ENCODE measurements at regions not wholly inside any gene's neighbourhood (a gene's known extent, or its start where the extent isn't known, plus 50 kb on each side); places are given as distances from the start of the nearest gene placed in this dataset.

GRCh38 chr2:4693266-4693665, 989.9 kb downstream of the DCDC2C start:
- H3K9me3 ChIP-seq (ENCODE audit: insufficient read depth, low read length): no peaks in the 10 kb centered on the region
- H3K36me3 ChIP-seq (replicated peaks; ENCODE audit: low read depth, low read length): no peaks in the 10 kb centered on the region
- peaks cover 6% of the 10 kb centered on the region; the same call in 1 of the 2 replicates for H3K27me3 ChIP-seq (ENCODE audit: low read depth, low read length)
- no peak overlapping the region for H3K4me2 ChIP-seq (ENCODE audit: low read length)
- H2AFZ ChIP-seq (ENCODE audit: low read depth, low read length): no peak overlapping the region
- no peak overlapping the region for H3K27ac ChIP-seq (ENCODE audit: low read length)
- TF ChIP-seq EZH2phosphoT487 (IDR thresholded peaks at IDR 0.05; ENCODE audit: low read depth) (no peak), CTCF (IDR thresholded peaks at IDR 0.05; ENCODE audit: low read depth, low read length) (no peak)
- no peak overlapping the region for H3K4me3 ChIP-seq (ENCODE audit: low read length)
- H3K79me2 ChIP-seq (ENCODE audit: low read length): no peaks in the 10 kb centered on the region
- 0 out of 2 replicates have a peak, but pooled peaks cover 3% of the 10 kb centered on the region for H3K4me1 ChIP-seq (ENCODE audit: low read length)
- no peaks in the 10 kb centered on the region for H4K20me1 ChIP-seq (ENCODE audit: insufficient read depth, low read length)
- H3K9ac ChIP-seq (ENCODE audit: low read length): no peak overlapping the region

- Histone ChIP-seq H3K27me3 (ENCODE audit: low read depth, low read length) (peaks cover 6% of the 10 kb centered on the region; the same call in 1 of the 2 replicates), H3K79me2 (ENCODE audit: low read length) (no peaks in the 10 kb centered on the region), H3K4me2 (ENCODE audit: low read length) (no peak overlapping the region), H2AFZ (ENCODE audit: low read depth, low read length) (no peak overlapping the region), H3K4me3 (ENCODE audit: low read length) (no peak overlapping the region), H3K9me3 (ENCODE audit: insufficient read depth, low read length) (no peaks in the 10 kb centered on the region), H4K20me1 (ENCODE audit: insufficient read depth, low read length) (no peaks in the 10 kb centered on the region), H3K4me1 (ENCODE audit: low read length) (0 out of 2 replicates have a peak, but pooled peaks cover 3% of the 10 kb centered on the region), H3K36me3 (replicated peaks; ENCODE audit: low read depth, low read length) (no peaks in the 10 kb centered on the region), H3K9ac (ENCODE audit: low read length) (no peak overlapping the region), H3K27ac (ENCODE audit: low read length) (no peak overlapping the region)
- TF ChIP-seq EZH2phosphoT487 (IDR thresholded peaks at IDR 0.05; ENCODE audit: low read depth) (no peak), CTCF (IDR thresholded peaks at IDR 0.05; ENCODE audit: low read depth, low read length) (no peak)
These were observed 992.0 kb downstream of the DCDC2C start for GRCh38 chr2:4695281-4695861.

GRCh38 chr2:4715065-4715464, 977.1 kb upstream of the SOX11 start:
- no peaks in the 10 kb centered on the region for H3K27me3 ChIP-seq (ENCODE audit: low read depth, low read length)
- H3K36me3 ChIP-seq (replicated peaks; ENCODE audit: low read depth, low read length): no peaks in the 10 kb centered on the region
- H4K20me1 ChIP-seq (ENCODE audit: insufficient read depth, low read length): no peaks in the 10 kb centered on the region
- H3K4me1 ChIP-seq (ENCODE audit: low read length): no peaks in the 10 kb centered on the region
- H3K4me2 ChIP-seq (ENCODE audit: low read length): no peak overlapping the region
- H3K79me2 ChIP-seq (ENCODE audit: low read length): no peaks in the 10 kb centered on the region
- no peak for TF ChIP-seq EZH2phosphoT487 (IDR thresholded peaks at IDR 0.05; ENCODE audit: low read depth)
- peak; percentile 32 for TF ChIP-seq CTCF (IDR thresholded peaks at IDR 0.05; ENCODE audit: low read depth, low read length)
- no peak overlapping the region for H3K9ac ChIP-seq (ENCODE audit: low read length)
- H3K27ac ChIP-seq (ENCODE audit: low read length): no peak overlapping the region
- H3K9me3 ChIP-seq (ENCODE audit: insufficient read depth, low read length): no peaks in the 10 kb centered on the region
- no peak overlapping the region for H3K4me3 ChIP-seq (ENCODE audit: low read length)
- H2AFZ ChIP-seq (ENCODE audit: low read depth, low read length): no peak overlapping the region

GRCh38 chr2:4718777-4719176, 973.4 kb upstream of the SOX11 start:
- Histone ChIP-seq H3K79me2 (ENCODE audit: low read length) (no peaks in the 10 kb centered on the region), H3K4me2 (ENCODE audit: low read length) (no peak overlapping the region), H3K4me1 (ENCODE audit: low read length) (no peaks in the 10 kb centered on the region), H3K9ac (ENCODE audit: low read length) (no peak overlapping the region), H3K27ac (ENCODE audit: low read length) (no peak overlapping the region), H4K20me1 (ENCODE audit: insufficient read depth, low read length) (no peaks in the 10 kb centered on the region), H3K27me3 (ENCODE audit: low read depth, low read length) (no peaks in the 10 kb centered on the region), H2AFZ (ENCODE audit: low read depth, low read length) (no peak overlapping the region), H3K36me3 (replicated peaks; ENCODE audit: low read depth, low read length) (no peaks in the 10 kb centered on the region), H3K9me3 (ENCODE audit: insufficient read depth, low read length) (no peaks in the 10 kb centered on the region), H3K4me3 (ENCODE audit: low read length) (no peak overlapping the region)
- TF ChIP-seq CTCF (IDR thresholded peaks at IDR 0.05; ENCODE audit: low read depth, low read length) (no peak), EZH2phosphoT487 (IDR thresholded peaks at IDR 0.05; ENCODE audit: low read depth) (no peak)

Data from OCI-LY3 (cell line).